NOMO-1 treated with dmso at 0.1 percent for 144 hours (cell line): ENCODE measurements at regions not wholly inside any gene's neighbourhood (a gene's known extent, or its start where the extent isn't known, plus 50 kb on each side); places are given as distances from the start of the nearest gene placed in this dataset.

ENCODE experiments used
- DNase-seq: peaks from one replicate; lab custom pipeline; 2025; ENCODE audit not compliant: unreplicated experiment; lab: John Stamatoyannopoulos, UW

GRCh38 chr13:80462037-80462436 lies 121.1 kb upstream of the SPRY2 start:
- DNase-seq: no peak

- no peak for DNase-seq
These were observed 117.6 kb upstream of the SPRY2 start for GRCh38 chr13:80458543-80458942.

GRCh38 chr13:80454245-80454644 lies 113.3 kb upstream of the SPRY2 start:
- peak; percentile 80 for DNase-seq

GRCh38 chr13:80452279-80452678 lies 111.4 kb upstream of the SPRY2 start:
- no peak for DNase-seq

- no peak for DNase-seq
These were observed 110.7 kb upstream of the SPRY2 start for GRCh38 chr13:80451641-80452040.

GRCh38 chr13:80450386-80450785 lies 109.5 kb upstream of the SPRY2 start:
- DNase-seq: no peak

GRCh38 chr13:80448725-80449124 lies 107.8 kb upstream of the SPRY2 start:
- no peak for DNase-seq

- DNase-seq: no peak
These were observed 106.8 kb upstream of the SPRY2 start for GRCh38 chr13:80447747-80448146.

- peak; percentile 86 for DNase-seq
These were observed 103.5 kb upstream of the SPRY2 start for GRCh38 chr13:80444240-80445015.

GRCh38 chr13:80442609-80443008 lies 101.7 kb upstream of the SPRY2 start:
- no peak for DNase-seq

GRCh38 chr13:80441968-80442367 lies 101.0 kb upstream of the SPRY2 start:
- peak; percentile 45 for DNase-seq

- DNase-seq: no peak
These were observed 97.6 kb upstream of the SPRY2 start for GRCh38 chr13:80438521-80438920.

- no peak for DNase-seq
These were observed 96.3 kb upstream of the SPRY2 start for GRCh38 chr13:80437231-80437630.

- DNase-seq: no peak
These were observed 95.7 kb upstream of the SPRY2 start for GRCh38 chr13:80436571-80437169.

- no peak for DNase-seq
These were observed 89.6 kb upstream of the SPRY2 start for GRCh38 chr13:80430561-80430960.

- DNase-seq: peak; percentile 56
These were observed 87.6 kb upstream of the SPRY2 start for GRCh38 chr13:80428349-80429096.

- DNase-seq: no peak
These were observed 78.5 kb upstream of the SPRY2 start for GRCh38 chr13:80419416-80419815.

GRCh38 chr13:80413611-80414010 lies 72.7 kb upstream of the SPRY2 start:
- no peak for DNase-seq

GRCh38 chr13:80408270-80408669 lies 67.3 kb upstream of the SPRY2 start:
- no peak for DNase-seq

- peak; percentile 6 for DNase-seq
These were observed 60.0 kb upstream of the SPRY2 start for GRCh38 chr13:80400865-80401426.

- DNase-seq: no peak
These were observed 59.4 kb upstream of the SPRY2 start for GRCh38 chr13:80400164-80400864.
